ENCODE measurements at regions not wholly inside any gene's neighbourhood (a gene's known extent, or its start where the extent isn't known, plus 50 kb on each side); places are given as distances from the start of the nearest gene placed in this dataset.
A peak's percentile ranks its signal among the peaks of the same experiment; 100 is the strongest.
"Not testable (repeated sequence)": the region's sequence is repeated elsewhere in the genome, so short reads cannot be mapped to it uniquely, and the experiment has no call there.

- no peak for DNase-seq (ENCODE audit: low read depth)
- TF ChIP-seq, protein P1, sequence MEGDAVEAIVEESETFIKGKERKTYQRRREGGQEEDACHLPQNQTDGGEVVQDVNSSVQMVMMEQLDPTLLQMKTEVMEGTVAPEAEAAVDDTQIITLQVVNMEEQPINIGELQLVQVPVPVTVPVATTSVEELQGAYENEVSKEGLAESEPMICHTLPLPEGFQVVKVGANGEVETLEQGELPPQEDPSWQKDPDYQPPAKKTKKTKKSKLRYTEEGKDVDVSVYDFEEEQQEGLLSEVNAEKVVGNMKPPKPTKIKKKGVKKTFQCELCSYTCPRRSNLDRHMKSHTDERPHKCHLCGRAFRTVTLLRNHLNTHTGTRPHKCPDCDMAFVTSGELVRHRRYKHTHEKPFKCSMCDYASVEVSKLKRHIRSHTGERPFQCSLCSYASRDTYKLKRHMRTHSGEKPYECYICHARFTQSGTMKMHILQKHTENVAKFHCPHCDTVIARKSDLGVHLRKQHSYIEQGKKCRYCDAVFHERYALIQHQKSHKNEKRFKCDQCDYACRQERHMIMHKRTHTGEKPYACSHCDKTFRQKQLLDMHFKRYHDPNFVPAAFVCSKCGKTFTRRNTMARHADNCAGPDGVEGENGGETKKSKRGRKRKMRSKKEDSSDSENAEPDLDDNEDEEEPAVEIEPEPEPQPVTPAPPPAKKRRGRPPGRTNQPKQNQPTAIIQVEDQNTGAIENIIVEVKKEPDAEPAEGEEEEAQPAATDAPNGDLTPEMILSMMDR (IDR thresholded peaks at IDR 0.05; ENCODE audit: insufficient read depth, low read length), result no peak
- no peak overlapping the region for H3K4me3 ChIP-seq (ENCODE audit: low read depth, low read length)
Measured at GRCh38 chr10:118442032-118442431, 99.9 kb upstream of the FAM204A start.

GRCh38 chr10:118439824-118440223 is 97.7 kb upstream of the FAM204A start:
- TF ChIP-seq, protein P1 (IDR thresholded peaks at IDR 0.05; ENCODE audit: insufficient read depth, low read length), result no peak
- no peak for DNase-seq (ENCODE audit: low read depth)
- H3K4me3 ChIP-seq (ENCODE audit: low read depth, low read length), result no peak overlapping the region

DNA sequence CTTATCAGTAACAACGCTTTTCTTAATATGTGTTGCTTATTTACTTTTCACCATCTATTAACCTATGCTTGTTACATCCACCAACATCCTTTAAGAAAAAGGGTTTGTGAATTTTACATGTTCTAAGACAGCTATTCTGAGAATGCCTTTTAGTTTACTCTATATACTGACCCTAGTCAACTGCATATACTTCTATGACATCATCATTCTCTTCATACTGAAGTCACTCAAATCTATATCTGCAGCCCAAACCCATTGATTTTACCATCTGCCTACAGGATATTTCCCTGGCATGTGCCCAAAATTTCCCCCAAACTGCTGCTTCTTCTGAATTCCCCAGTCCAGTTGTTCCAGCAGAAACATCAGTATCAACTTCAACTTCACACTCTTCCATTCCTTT is 94.6 kb upstream of the FAM204A start:
- H3K4me3 ChIP-seq (ENCODE audit: low read depth, low read length), result no peak overlapping the region
- TF ChIP-seq, protein P1 (IDR thresholded peaks at IDR 0.05; ENCODE audit: insufficient read depth, low read length), result no peak
- no peak for DNase-seq (ENCODE audit: low read depth)

DNA sequence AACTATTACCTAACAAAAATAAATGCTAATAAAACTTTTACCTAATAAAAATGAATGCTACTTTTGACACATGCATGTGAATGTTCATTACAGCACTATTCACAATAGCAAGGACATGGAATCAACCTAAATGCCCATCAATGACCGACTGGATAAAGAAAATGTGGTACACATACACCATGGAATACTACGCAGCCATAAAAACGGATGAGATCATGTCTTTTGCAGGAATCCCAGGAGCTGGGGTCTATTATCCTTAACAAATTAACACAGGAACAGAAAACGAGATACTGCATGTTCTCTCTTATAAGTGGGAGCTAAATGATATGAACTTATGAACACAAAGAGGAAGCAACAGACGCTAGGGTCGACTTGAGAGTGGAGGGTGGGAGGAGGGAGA is 88.1 kb upstream of the FAM204A start:
- no peak for DNase-seq (ENCODE audit: low read depth)
- TF ChIP-seq, protein P1 (IDR thresholded peaks at IDR 0.05; ENCODE audit: insufficient read depth, low read length), result no peak

GRCh38 chr10:118423800-118424442 is 81.8 kb upstream of the FAM204A start:
- DNase-seq (ENCODE audit: low read depth), result peak; percentile 85
- TF ChIP-seq, protein P1 (IDR thresholded peaks at IDR 0.05; ENCODE audit: insufficient read depth, low read length), result peak; percentile 85
- H3K4me3 ChIP-seq (ENCODE audit: low read depth, low read length), result no peak overlapping the region

More for the DNA sequence above, 88.1 kb upstream of the FAM204A start:
- no peak overlapping the region for H3K4me3 ChIP-seq (ENCODE audit: low read depth, low read length)

- H3K4me3 ChIP-seq (ENCODE audit: low read depth, low read length), result no peak overlapping the region
- TF ChIP-seq, protein P1 (IDR thresholded peaks at IDR 0.05; ENCODE audit: insufficient read depth, low read length), result no peak
- no peak for DNase-seq (ENCODE audit: low read depth)
Measured at GRCh38 chr10:118422241-118422640, 80.1 kb upstream of the FAM204A start.

GRCh38 chr10:118420049-118420448 is 77.9 kb upstream of the FAM204A start:
- H3K4me3 ChIP-seq (ENCODE audit: low read depth, low read length); DNase-seq (ENCODE audit: low read depth): not testable (repeated sequence)

Measured in fibroblast of the aortic adventitia (primary cell).